ENCODE measurements at regions not wholly inside any gene's neighbourhood (a gene's known extent, or its start where the extent isn't known, plus 50 kb on each side); places are given as distances from the start of the nearest gene placed in this dataset.

GRCh38 chr5:3912790-3913189, 317.2 kb downstream of the IRX1 start:
- Histone ChIP-seq H3K9ac (ENCODE audit: extremely low read depth, insufficient read length, low read length) (no peak overlapping the region), H4K91ac (ENCODE audit: insufficient read length, low read depth, low read length) (no peak overlapping the region), H3T11ph (ENCODE audit: low read length) (no peak overlapping the region), H3K4me1 (ENCODE audit: insufficient read depth, low read length) (no peaks in the 10 kb centered on the region), H3K4ac (ENCODE audit: low read depth, low read length) (no peak overlapping the region), H3K23me2 (ENCODE audit: insufficient read length, low read depth, low read length, poor library complexity, severe bottlenecking) (no peaks in the 10 kb centered on the region), H2BK5ac (ENCODE audit: insufficient read length, low read length) (no peak overlapping the region), H2BK15ac (ENCODE audit: low read depth, low read length) (no peak overlapping the region), H3K14ac (ENCODE audit: insufficient read depth, low read length) (no peak overlapping the region), H2BK12ac (ENCODE audit: insufficient read length, low read depth, low read length) (no peak overlapping the region), H2AK5ac (ENCODE audit: insufficient read length, low read length) (no peak overlapping the region), H3K27me3 (ENCODE audit: insufficient read depth, low read length) (no peaks in the 10 kb centered on the region), H4K20me1 (ENCODE audit: control insufficient read depth, insufficient read depth, insufficient read length) (no peaks in the 10 kb centered on the region), H4K5ac (ENCODE audit: insufficient read length, low read depth, low read length) (no peak overlapping the region), H3K4me2 (ENCODE audit: insufficient read depth, insufficient read length, low read length) (no peak overlapping the region), H4K8ac (replicated peaks; ENCODE audit: insufficient read length, low read depth, low read length) (no peak overlapping the region), H3K79me2 (ENCODE audit: insufficient read depth, low read length) (no peaks in the 10 kb centered on the region), H3K23ac (ENCODE audit: insufficient read length, low read depth, low read length) (no peak overlapping the region), H3K56ac (ENCODE audit: insufficient read length, low read depth, low read length) (no peak overlapping the region), H3K79me1 (ENCODE audit: insufficient read depth, low read depth, low read length, poor library complexity, severe bottlenecking) (no peaks in the 10 kb centered on the region), H2AFZ (ENCODE audit: low read length) (no peak overlapping the region), H2BK120ac (ENCODE audit: low read depth, low read length, poor library complexity, severe bottlenecking) (no peak overlapping the region), H2BK20ac (ENCODE audit: low read depth, low read length, poor library complexity, severe bottlenecking) (no peak overlapping the region), H3K27ac (ENCODE audit: insufficient read length, low read depth, low read length) (no peak overlapping the region), H3K18ac (ENCODE audit: insufficient read length, low read depth, low read length) (no peak overlapping the region), H3K9me3 (ENCODE audit: control insufficient read depth, low read depth, low read length) (no peaks in the 10 kb centered on the region)
- no peak for TF ChIP-seq CTCF (conservative IDR thresholded peaks at IDR 0.05)
- H3K36me3 Mint-ChIP-seq (ENCODE audit: insufficient read depth in 1 of 3, low read depth in 3 of 3) = peaks cover 0 to 5% (median 0%) of the 10 kb centered on the region in 3 experiments; a peak in 2 of 7 replicates
- no peaks in the 10 kb centered on the region for H3K4me1 Mint-ChIP-seq
- H3K9me3 Mint-ChIP-seq = peaks cover 0 to 6% of the 10 kb centered on the region in 2 experiments; a peak in 4 of 5 replicates
- no peak overlapping the region for H3K4me3 Mint-ChIP-seq
- peaks cover 7% of the 10 kb centered on the region; the same call in 1 of the 2 replicates for H3K27me3 Mint-ChIP-seq (ENCODE audit: low read depth)
- no peak for DNase-seq
- WGBS (ENCODE audit: extremely low coverage, insufficient read length, low lambda C conversion rate) = no CpG with 5 or more reads among the region's 7 CpGs
- no peak overlapping the region for H3K27ac Mint-ChIP-seq

All from H9 (cell line).